ENCODE measurements at regions not wholly inside any gene's neighbourhood (a gene's known extent, or its start where the extent isn't known, plus 50 kb on each side); places are given as distances from the start of the nearest gene placed in this dataset.

DNA sequence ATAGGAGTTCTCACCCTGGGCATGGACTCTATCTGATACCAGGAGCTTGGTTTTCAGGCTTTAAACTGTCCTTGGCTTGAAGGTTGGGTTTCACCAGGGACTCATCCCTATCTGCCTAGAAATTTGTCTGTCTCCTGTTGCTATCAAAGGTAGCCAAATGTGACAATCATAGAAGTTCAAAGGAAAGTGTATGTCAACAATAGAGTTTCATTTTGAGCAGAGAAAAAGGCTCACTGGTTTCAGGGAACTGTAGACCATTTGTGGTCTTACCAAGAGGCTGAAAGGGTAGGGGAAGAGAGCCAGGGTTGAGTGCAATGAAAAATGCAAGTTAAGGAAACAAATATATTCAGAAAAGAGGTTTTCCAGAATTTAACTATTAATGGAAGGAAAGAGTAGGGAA, 966.8 kb upstream of the CITED2 start:
- Histone ChIP-seq H3K9me1 (ENCODE audit: control insufficient read depth, insufficient read depth, low read length) (no peaks in the 10 kb centered on the region), H3K4me1 (replicated peaks in 1 of 2; ENCODE audit: control insufficient read depth in 2 of 2, insufficient read depth in 2 of 2, low read length in 2 of 2) (no peaks in the 10 kb centered on the region), H3K27ac (ENCODE audit: extremely low read depth, low read depth, low read length) (no peak overlapping the region), H3K36me3 (ENCODE audit: control insufficient read depth, insufficient read depth, low read length) (0 out of 3 replicates have a peak, but pooled peaks cover under 1% of the 10 kb centered on the region), H3K27me3 (ENCODE audit: control insufficient read depth in 2 of 2, insufficient read depth in 2 of 2, low read length in 2 of 2) (no peaks in the 10 kb centered on the region), H2AFZ (ENCODE audit: low read depth, low read length) (no peak overlapping the region), H3K79me2 (ENCODE audit: control insufficient read depth, insufficient read depth, low read length) (no peaks in the 10 kb centered on the region), H3K9me3 (replicated peaks; ENCODE audit: control insufficient read depth, insufficient read depth, low read depth, low read length) (no peaks in the 10 kb centered on the region), H3K4me3 (no peak overlapping the region), H3K9ac (ENCODE audit: insufficient read depth in 1 of 2, low read depth in 2 of 2, low read length in 2 of 2) (no peak overlapping the region), H3K4me2 (ENCODE audit: insufficient read depth, low read length) (no peak overlapping the region), H4K20me1 (replicated peaks; ENCODE audit: control insufficient read depth, insufficient read depth, low read length) (no peaks in the 10 kb centered on the region)
- FAIRE-seq: no peak
- BruUV-seq (replicated peaks): no TSS peak
- intact Hi-C loops (cut with micrococcal nuclease) (no loop called here), in situ Hi-C loops (cut with MboI) (no loop called here)
- ChIA-PET POLR2A (no interaction called here), CTCF (ENCODE audit: low intra/inter-chr PET ratio) (no interaction called here)
- DNase-seq (ENCODE audit: extremely low read depth in 1 of 4, low spot score in 3 of 4): no peak
- TF ChIP-seq DDX20 (tag; IDR thresholded peaks at IDR 0.05; ENCODE audit: low read depth) (no peak), PML (IDR thresholded peaks at IDR 0.05; ENCODE audit: low read length) (no peak), PTRF (tag; IDR thresholded peaks at IDR 0.05) (no peak), CREB1 (IDR thresholded peaks at IDR 0.05) (no peak), CREB1 (CRISPR knock-in tag; IDR thresholded peaks at IDR 0.05) (no peak), CHCHD3 (CRISPR knock-in tag; IDR thresholded peaks at IDR 0.05) (no peak)
- ATAC-seq: no peak

DNA sequence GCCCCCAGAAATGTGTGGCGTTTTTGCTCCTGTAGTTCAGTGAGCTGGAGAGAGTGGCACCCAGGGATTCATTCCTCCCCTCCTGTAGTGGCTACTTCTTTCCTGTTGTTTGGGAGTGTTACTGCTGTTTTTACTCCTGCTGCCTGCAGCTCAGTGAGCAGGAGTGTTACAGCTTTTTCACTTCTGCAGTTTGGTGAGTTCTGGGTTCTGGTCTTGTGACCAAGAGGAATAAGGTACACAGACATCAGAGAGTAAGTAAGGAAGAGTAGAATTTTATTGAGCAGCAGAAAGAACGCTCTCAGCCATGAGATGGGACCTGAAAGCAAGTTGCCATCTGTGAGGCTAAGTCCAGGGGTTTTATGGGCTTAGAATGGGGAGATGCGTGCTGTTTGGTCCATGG, 966.3 kb upstream of the CITED2 start:
- H3K4me3 ChIP-seq: no peak overlapping the region
- H3K9me1 ChIP-seq (ENCODE audit: control insufficient read depth, insufficient read depth, low read length): no peaks in the 10 kb centered on the region
- ATAC-seq (no peak), FAIRE-seq (no peak), DNase-seq (ENCODE audit: extremely low read depth in 1 of 4, low spot score in 3 of 4) (no peak)
- no peak overlapping the region for H3K27ac ChIP-seq (ENCODE audit: extremely low read depth, low read depth, low read length)
- in situ Hi-C loops (cut with MboI) (no loop called here), intact Hi-C loops (cut with micrococcal nuclease) (no loop called here)
- CTCF ChIA-PET (ENCODE audit: low intra/inter-chr PET ratio): no interaction called here
- POLR2A ChIA-PET: no interaction called here
- 0 out of 3 replicates have a peak, but pooled peaks cover 3% of the 10 kb centered on the region for H3K36me3 ChIP-seq (ENCODE audit: control insufficient read depth, insufficient read depth, low read length)
- H3K4me2 ChIP-seq (ENCODE audit: insufficient read depth, low read length): no peak overlapping the region
- no peaks in the 10 kb centered on the region for H3K79me2 ChIP-seq (ENCODE audit: control insufficient read depth, insufficient read depth, low read length)
- BruUV-seq (replicated peaks): no TSS peak
- H3K9me3 ChIP-seq (replicated peaks; ENCODE audit: control insufficient read depth, insufficient read depth, low read depth, low read length): no peaks in the 10 kb centered on the region
- H4K20me1 ChIP-seq (replicated peaks; ENCODE audit: control insufficient read depth, insufficient read depth, low read length): no peaks in the 10 kb centered on the region
- no peaks in the 10 kb centered on the region for H3K4me1 ChIP-seq (replicated peaks in 1 of 2; ENCODE audit: control insufficient read depth in 2 of 2, insufficient read depth in 2 of 2, low read length in 2 of 2)
- 40% methylated on average over 3 of the region's 3 CpGs for WGBS (ENCODE audit: insufficient coverage, low coverage, missing lambda C conversion rate)
- no peak overlapping the region for H3K9ac ChIP-seq (ENCODE audit: insufficient read depth in 1 of 2, low read depth in 2 of 2, low read length in 2 of 2)
- no peak overlapping the region for H2AFZ ChIP-seq (ENCODE audit: low read depth, low read length)
- TF ChIP-seq, protein P1, sequence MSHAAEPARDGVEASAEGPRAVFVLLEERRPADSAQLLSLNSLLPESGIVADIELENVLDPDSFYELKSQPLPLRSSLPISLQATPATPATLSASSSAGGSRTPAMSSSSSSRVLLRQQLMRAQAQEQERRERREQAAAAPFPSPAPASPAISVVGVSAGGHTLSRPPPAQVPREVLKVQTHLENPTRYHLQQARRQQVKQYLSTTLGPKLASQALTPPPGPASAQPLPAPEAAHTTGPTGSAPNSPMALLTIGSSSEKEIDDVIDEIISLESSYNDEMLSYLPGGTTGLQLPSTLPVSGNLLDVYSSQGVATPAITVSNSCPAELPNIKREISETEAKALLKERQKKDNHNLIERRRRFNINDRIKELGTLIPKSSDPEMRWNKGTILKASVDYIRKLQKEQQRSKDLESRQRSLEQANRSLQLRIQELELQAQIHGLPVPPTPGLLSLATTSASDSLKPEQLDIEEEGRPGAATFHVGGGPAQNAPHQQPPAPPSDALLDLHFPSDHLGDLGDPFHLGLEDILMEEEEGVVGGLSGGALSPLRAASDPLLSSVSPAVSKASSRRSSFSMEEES (CRISPR knock-in tag; IDR thresholded peaks at IDR 0.05): no peak
- TF ChIP-seq ZNF830 (CRISPR knock-in tag; IDR thresholded peaks at IDR 0.05) (no peak), SMARCA4 (IDR thresholded peaks at IDR 0.05) (no peak), GTF2E2 (tag; IDR thresholded peaks at IDR 0.05) (no peak), HOXB6 (CRISPR knock-in tag; IDR thresholded peaks at IDR 0.05; ENCODE audit: borderline replicate concordance) (no peak), ESRRA (IDR thresholded peaks at IDR 0.05; ENCODE audit: borderline replicate concordance, low read depth) (no peak)
- TF ChIP-seq, protein P2, sequence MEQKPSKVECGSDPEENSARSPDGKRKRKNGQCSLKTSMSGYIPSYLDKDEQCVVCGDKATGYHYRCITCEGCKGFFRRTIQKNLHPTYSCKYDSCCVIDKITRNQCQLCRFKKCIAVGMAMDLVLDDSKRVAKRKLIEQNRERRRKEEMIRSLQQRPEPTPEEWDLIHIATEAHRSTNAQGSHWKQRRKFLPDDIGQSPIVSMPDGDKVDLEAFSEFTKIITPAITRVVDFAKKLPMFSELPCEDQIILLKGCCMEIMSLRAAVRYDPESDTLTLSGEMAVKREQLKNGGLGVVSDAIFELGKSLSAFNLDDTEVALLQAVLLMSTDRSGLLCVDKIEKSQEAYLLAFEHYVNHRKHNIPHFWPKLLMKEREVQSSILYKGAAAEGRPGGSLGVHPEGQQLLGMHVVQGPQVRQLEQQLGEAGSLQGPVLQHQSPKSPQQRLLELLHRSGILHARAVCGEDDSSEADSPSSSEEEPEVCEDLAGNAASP (IDR thresholded peaks at IDR 0.05): no peak
- TF ChIP-seq, protein P3, sequence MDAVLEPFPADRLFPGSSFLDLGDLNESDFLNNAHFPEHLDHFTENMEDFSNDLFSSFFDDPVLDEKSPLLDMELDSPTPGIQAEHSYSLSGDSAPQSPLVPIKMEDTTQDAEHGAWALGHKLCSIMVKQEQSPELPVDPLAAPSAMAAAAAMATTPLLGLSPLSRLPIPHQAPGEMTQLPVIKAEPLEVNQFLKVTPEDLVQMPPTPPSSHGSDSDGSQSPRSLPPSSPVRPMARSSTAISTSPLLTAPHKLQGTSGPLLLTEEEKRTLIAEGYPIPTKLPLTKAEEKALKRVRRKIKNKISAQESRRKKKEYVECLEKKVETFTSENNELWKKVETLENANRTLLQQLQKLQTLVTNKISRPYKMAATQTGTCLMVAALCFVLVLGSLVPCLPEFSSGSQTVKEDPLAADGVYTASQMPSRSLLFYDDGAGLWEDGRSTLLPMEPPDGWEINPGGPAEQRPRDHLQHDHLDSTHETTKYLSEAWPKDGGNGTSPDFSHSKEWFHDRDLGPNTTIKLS (IDR thresholded peaks at IDR 0.05; ENCODE audit: borderline replicate concordance, low read depth): no peak
- no peaks in the 10 kb centered on the region for H3K27me3 ChIP-seq (ENCODE audit: control insufficient read depth in 2 of 2, insufficient read depth in 2 of 2, low read length in 2 of 2)

Data from K562 (cell line).